Left ventricle myocardium inferior (tissue), 1 donor: ENCODE measurements at regions not wholly inside any gene's neighbourhood (a gene's known extent, or its start where the extent isn't known, plus 50 kb on each side); places are given as distances from the start of the nearest gene placed in this dataset.

Experiments used
- DNase-seq: peaks from one replicate; pipeline ENCODE4 v3.0.0-alpha.2; 2020
- H3K27ac ChIP-seq: fragments of 200-600 bp; replicated peaks from 2 replicates; pipeline ENCODE4 v1.8.0; 2021
- H3K27me3 ChIP-seq: fragments of 200-600 bp; 2 replicates; pipeline ENCODE4 v1.8.0; 2021; ENCODE audit warnings: low read depth
- H3K36me3 ChIP-seq: fragments of 200-600 bp; 2 replicates; pipeline ENCODE4 v1.8.0; 2021
- H3K4me1 ChIP-seq: fragments of 200-600 bp; 2 replicates; pipeline ENCODE4 v1.8.0; 2021
- H3K4me3 ChIP-seq: fragments of 200-600 bp; 2 replicates; pipeline ENCODE4 v1.8.0; 2021; ENCODE audit warnings: mild to moderate bottlenecking, moderate library complexity
- H3K9me3 ChIP-seq: fragments of 200-600 bp; replicated peaks from 2 replicates; pipeline ENCODE4 v1.8.0; 2021
- intact Hi-C: fragments of 100-400 bp; cut with micrococcal nuclease; formaldehyde crosslinking; loops from one replicate; pipeline ENCODE4 v1.11.0; 2022
- TF ChIP-seq, protein P1 (sequence below): fragments of 200-600 bp; IDR thresholded peaks from 2 replicates; pipeline ENCODE4 v1.8.0; 2021; ENCODE audit warnings: antibody characterized with exemption, mild to moderate bottlenecking, borderline replicate concordance
- donor health status: DM: no; HTN: yes; CAD: no; lungs with severe emphysema.

DNA sequence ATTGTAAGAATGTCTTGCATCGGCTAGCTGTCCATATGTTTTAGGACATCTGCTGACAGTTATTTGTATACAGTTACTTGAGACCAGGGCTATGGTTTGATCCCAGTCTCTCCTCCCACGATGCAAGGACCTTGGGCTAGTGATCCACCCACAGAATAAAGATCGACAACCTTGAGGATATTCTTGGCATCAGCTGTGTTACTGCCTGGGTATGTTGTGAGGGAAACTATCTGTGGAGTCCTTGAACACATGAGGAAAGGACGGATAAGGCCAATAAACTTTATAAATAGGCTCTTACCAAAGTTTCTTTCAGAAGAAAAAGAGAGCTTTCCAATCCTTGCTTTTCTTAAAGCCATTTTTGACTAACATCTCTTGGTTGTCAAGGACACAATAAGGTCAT lies 70.8 kb upstream of the HEY2 start:
- Histone ChIP-seq H3K27me3 (no peaks in the 10 kb centered on the region), H3K4me1 (peaks cover 6% of the 10 kb centered on the region), H3K9me3 (peaks cover 9% of the 10 kb centered on the region), H3K27ac (no peak overlapping the region), H3K36me3 (no peaks in the 10 kb centered on the region), H3K4me3 (no peak overlapping the region)
- DNase-seq: no peak
- TF ChIP-seq, protein P1, sequence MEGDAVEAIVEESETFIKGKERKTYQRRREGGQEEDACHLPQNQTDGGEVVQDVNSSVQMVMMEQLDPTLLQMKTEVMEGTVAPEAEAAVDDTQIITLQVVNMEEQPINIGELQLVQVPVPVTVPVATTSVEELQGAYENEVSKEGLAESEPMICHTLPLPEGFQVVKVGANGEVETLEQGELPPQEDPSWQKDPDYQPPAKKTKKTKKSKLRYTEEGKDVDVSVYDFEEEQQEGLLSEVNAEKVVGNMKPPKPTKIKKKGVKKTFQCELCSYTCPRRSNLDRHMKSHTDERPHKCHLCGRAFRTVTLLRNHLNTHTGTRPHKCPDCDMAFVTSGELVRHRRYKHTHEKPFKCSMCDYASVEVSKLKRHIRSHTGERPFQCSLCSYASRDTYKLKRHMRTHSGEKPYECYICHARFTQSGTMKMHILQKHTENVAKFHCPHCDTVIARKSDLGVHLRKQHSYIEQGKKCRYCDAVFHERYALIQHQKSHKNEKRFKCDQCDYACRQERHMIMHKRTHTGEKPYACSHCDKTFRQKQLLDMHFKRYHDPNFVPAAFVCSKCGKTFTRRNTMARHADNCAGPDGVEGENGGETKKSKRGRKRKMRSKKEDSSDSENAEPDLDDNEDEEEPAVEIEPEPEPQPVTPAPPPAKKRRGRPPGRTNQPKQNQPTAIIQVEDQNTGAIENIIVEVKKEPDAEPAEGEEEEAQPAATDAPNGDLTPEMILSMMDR: no peak
- intact Hi-C loops: no loop called here

DNA sequence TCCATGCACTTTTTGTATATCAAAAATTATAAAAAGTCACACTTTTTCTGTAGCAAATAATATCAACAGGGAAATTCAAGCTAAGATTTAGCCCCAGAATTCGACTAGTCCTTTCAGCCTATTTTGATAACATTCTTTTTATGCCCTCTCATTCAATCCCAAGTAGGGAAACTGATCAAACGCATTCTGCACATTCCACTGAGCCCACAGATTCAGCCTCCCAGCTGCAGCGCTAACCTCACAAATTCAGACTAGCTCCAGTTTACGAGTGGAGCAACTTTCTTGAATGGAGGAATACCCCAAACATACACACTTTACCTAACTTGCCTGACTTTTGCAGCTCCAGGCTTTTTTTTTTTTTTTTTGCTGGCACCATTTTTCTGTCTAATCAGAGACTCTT lies 70.3 kb upstream of the HEY2 start:
- Histone ChIP-seq H3K4me3 (no peak overlapping the region), H3K27ac (no peak overlapping the region), H3K4me1 (peaks cover 1% of the 10 kb centered on the region), H3K9me3 (peaks cover 14% of the 10 kb centered on the region), H3K36me3 (no peaks in the 10 kb centered on the region), H3K27me3 (no peaks in the 10 kb centered on the region)
- intact Hi-C loops: no loop called here
- no peak for DNase-seq
- TF ChIP-seq, protein P1: no peak

DNA sequence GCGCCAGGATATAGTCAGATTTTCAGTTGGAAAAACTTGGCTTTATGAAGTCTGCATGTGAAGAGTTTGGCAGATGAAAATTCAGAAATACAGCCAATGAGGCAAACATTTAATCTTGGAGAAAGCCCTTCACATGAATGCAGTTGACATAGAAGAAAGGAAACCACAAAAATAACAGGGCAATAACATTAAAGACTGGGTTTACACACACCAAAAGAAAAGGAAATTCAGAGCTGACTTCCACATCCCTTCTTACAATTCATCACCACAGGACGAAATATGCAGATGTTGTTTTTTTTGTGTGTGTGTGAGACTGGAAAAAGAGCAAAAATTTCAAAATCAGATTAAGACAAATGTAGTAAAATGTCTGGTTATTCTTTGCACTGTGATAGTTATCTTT lies 69.8 kb upstream of the HEY2 start:
- Histone ChIP-seq H3K27me3 (no peaks in the 10 kb centered on the region), H3K9me3 (peaks cover 14% of the 10 kb centered on the region), H3K27ac (no peak overlapping the region), H3K4me3 (no peak overlapping the region), H3K36me3 (no peaks in the 10 kb centered on the region), H3K4me1 (no peaks in the 10 kb centered on the region)
- DNase-seq: no peak
- TF ChIP-seq, protein P1: no peak
- intact Hi-C loops: no loop called here

DNA sequence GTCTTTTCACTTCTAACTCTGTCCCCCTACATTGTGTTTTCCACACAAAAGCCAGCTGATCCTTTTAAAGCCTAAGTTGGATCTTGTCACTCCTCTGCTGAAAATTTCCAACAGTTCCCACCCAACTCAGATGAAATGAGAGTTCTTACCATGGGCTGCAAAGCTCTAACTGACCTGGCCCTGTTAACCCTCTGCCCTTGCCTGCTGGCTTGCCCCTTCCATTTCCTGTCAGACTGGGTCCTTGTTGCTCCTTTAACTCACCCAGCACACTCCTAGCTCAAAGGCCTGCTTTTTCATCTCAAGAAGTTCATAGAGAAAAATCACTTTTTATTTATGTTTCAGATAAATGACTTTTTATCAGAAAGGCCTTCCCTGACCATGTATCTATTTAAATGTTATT lies 66.5 kb upstream of the HEY2 start:
- no peaks in the 10 kb centered on the region for H3K27me3 ChIP-seq
- intact Hi-C loops: no loop called here
- no peak overlapping the region for H3K27ac ChIP-seq
- peaks cover 27% of the 10 kb centered on the region for H3K9me3 ChIP-seq
- no peaks in the 10 kb centered on the region for H3K4me1 ChIP-seq
- H3K4me3 ChIP-seq: no peak overlapping the region
- DNase-seq: no peak
- TF ChIP-seq, protein P1: no peak
- H3K36me3 ChIP-seq: no peaks in the 10 kb centered on the region

DNA sequence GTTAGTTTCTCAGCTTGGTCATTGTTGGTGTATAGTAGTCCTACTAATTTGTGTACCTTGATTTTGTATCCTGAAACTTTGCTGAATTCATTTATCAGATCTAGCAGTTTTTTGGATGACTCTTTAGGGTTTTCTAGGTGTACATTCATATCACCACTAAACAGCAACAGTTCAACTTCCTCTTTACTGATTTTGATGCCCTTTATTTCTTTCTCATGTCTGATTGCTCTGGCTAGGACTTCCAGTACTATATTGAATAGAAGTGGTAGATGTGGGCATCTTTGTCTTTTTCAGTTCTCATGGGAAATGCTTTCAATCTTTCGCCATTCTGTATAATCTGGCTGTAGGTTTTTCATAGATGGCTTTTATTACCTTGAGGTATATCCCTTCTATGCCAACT lies 61.3 kb upstream of the HEY2 start:
- no peaks in the 10 kb centered on the region for H3K27me3 ChIP-seq
- intact Hi-C loops: no loop called here
- TF ChIP-seq, protein P1: no peak
- DNase-seq: no peak
- no peaks in the 10 kb centered on the region for H3K4me1 ChIP-seq
- no peak overlapping the region for H3K27ac ChIP-seq
- peaks cover 43% of the 10 kb centered on the region for H3K9me3 ChIP-seq
- H3K36me3 ChIP-seq: no peaks in the 10 kb centered on the region
- H3K4me3 ChIP-seq: no peak overlapping the region

DNA sequence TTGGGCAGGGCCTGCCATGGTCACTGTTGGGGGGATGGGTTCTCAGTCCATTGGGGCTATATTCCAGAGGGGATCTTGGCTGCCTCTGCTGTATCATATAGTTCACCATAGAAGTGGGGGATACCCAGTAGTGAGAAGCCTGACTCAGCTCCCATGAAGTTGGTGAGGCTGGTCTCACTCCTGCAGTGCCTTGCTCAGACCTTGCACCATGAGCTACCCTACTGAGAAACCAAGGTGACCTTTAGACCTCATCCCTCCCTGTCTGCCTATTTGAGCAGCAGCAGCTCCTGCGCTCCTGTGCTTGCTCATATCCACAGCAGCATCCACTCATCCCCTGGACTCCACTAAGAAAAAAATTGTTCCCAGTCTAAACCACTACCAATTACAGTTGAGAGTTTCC lies 56.0 kb upstream of the HEY2 start:
- TF ChIP-seq, protein P1: no peak
- DNase-seq: no peak
- Histone ChIP-seq H3K36me3 (no peaks in the 10 kb centered on the region), H3K4me3 (no peak overlapping the region), H3K9me3 (peaks cover 19% of the 10 kb centered on the region), H3K4me1 (no peaks in the 10 kb centered on the region), H3K27me3 (no peaks in the 10 kb centered on the region), H3K27ac (no peak overlapping the region)
- intact Hi-C loops: no loop called here
